Body of pancreas (tissue), 4 donors: ENCODE measurements at regions not wholly inside any gene's neighbourhood (a gene's known extent, or its start where the extent isn't known, plus 50 kb on each side); places are given as distances from the start of the nearest gene placed in this dataset.

ENCODE experiments used
- CTCF ChIP-seq, 7 experiments: fragments of 450-650 bp in 4 of 7; fragments of 200-600 bp in 3 of 7; sonication (generic) in 3 of 7; IDR thresholded peaks; one replicate each; pipeline ENCODE4 v1.5.1; 2016 to 2019; ENCODE audit warnings: antibody characterized with exemption in 7 of 7
- POLR2A ChIP-seq, 3 donors: fragments of 450-650 bp; IDR thresholded peaks; one replicate each; pipeline ENCODE4 v1.6.1; 2016; ENCODE audit warnings: antibody characterized with exemption in 3 of 3, mild to moderate bottlenecking in 2 of 3

- TF ChIP-seq POLR2A (IDR thresholded peaks at IDR 0.05) (no peak), CTCF (IDR thresholded peaks at IDR 0.05) (no peak)
These were observed 356.6 kb downstream of the PPP1R3A start for GRCh38 chr7:113562242-113562641.
